ENCODE measurements at regions not wholly inside any gene's neighbourhood (a gene's known extent, or its start where the extent isn't known, plus 50 kb on each side); places are given as distances from the start of the nearest gene placed in this dataset.

- DNase-seq = no peak
Measured at GRCh38 chr12:107537464-107538119, 148.0 kb upstream of the PWP1 start.

- no peak for DNase-seq
Measured at GRCh38 chr12:107539196-107539939, 146.2 kb upstream of the PWP1 start.

GRCh38 chr12:107541001-107541705 lies 144.4 kb upstream of the PWP1 start:
- no peak for DNase-seq

- DNase-seq = no peak
Measured at GRCh38 chr12:107543416-107543815, 142.2 kb upstream of the PWP1 start.

- DNase-seq = no peak
Measured at GRCh38 chr12:107543841-107544240, 141.8 kb upstream of the PWP1 start.

GRCh38 chr12:107544937-107545336 lies 140.7 kb upstream of the PWP1 start:
- DNase-seq = no peak

- no peak for DNase-seq
Measured at GRCh38 chr12:107545737-107546353, 139.8 kb upstream of the PWP1 start.

- no peak for DNase-seq
Measured at GRCh38 chr12:107547389-107547788, 138.2 kb upstream of the PWP1 start.

- no peak for DNase-seq
Measured at GRCh38 chr12:107549651-107550480, 135.7 kb upstream of the PWP1 start.

- no peak for DNase-seq
Measured at GRCh38 chr12:107551434-107551833, 134.2 kb upstream of the PWP1 start.

- no peak for DNase-seq
Measured at GRCh38 chr12:107552263-107552662, 133.3 kb upstream of the PWP1 start.

GRCh38 chr12:107553211-107553765 lies 132.3 kb upstream of the PWP1 start:
- no peak for DNase-seq

- no peak for DNase-seq
Measured at GRCh38 chr12:107554941-107555340, 130.7 kb upstream of the PWP1 start.

- no peak for DNase-seq
Measured at GRCh38 chr12:107557026-107557425, 128.6 kb upstream of the PWP1 start.

GRCh38 chr12:107557589-107558100 lies 128.0 kb upstream of the PWP1 start:
- no peak for DNase-seq

- no peak for DNase-seq
Measured at GRCh38 chr12:107558141-107558815, 127.3 kb upstream of the PWP1 start.

- no peak for DNase-seq
Measured at GRCh38 chr12:107558816-107559382, 126.7 kb upstream of the PWP1 start.

- DNase-seq = no peak
Measured at GRCh38 chr12:107560165-107560898, 125.3 kb upstream of the PWP1 start.

- no peak for DNase-seq
Measured at GRCh38 chr12:107560899-107561285, 124.7 kb upstream of the PWP1 start.

GRCh38 chr12:107564946-107565345 lies 120.7 kb upstream of the PWP1 start:
- DNase-seq = no peak
